Liver (tissue), 7 donors: ENCODE measurements at regions not wholly inside any gene's neighbourhood (a gene's known extent, or its start where the extent isn't known, plus 50 kb on each side); places are given as distances from the start of the nearest gene placed in this dataset.

Experiments used
- DNase-seq: peaks from one replicate; pipeline ENCODE4 v3.0.0-alpha.2; 2017; ENCODE audit warnings: low spot score
- H3K27ac ChIP-seq, 2 donors: one replicate each; pipeline ENCODE4 v1.7.0; 2013; ENCODE audit warnings: inconsistent platforms in 2 of 2, low read length in 2 of 2, control low read depth in 1 of 2, low read depth in 1 of 2, mild to moderate bottlenecking in 1 of 2
- H3K27me3 ChIP-seq, 4 donors: one replicate each; pipeline versions ENCODE4 v1.6.1 to v1.7.0; 2013; ENCODE audit warnings: low read length in 3 of 4, inconsistent platforms in 1 of 4, mild to moderate bottlenecking in 1 of 4, moderate library complexity in 1 of 4; ENCODE audit not compliant: control insufficient read depth in 4 of 4, insufficient read depth in 4 of 4
- H3K36me3 ChIP-seq, 4 donors: one replicate each; pipeline versions ENCODE4 v1.6.1 to v1.7.0; 2013; ENCODE audit warnings: low read length in 3 of 4, mild to moderate bottlenecking in 3 of 4, low read depth in 1 of 4, moderate library complexity in 1 of 4; ENCODE audit not compliant: control insufficient read depth in 4 of 4, insufficient read depth in 3 of 4
- H3K4me1 ChIP-seq, 4 donors: one replicate each; pipeline versions ENCODE4 v1.6.1 to v1.7.0; 2013; ENCODE audit warnings: low read length in 3 of 4, mild to moderate bottlenecking in 3 of 4, moderate library complexity in 1 of 4; ENCODE audit not compliant: control insufficient read depth in 4 of 4, insufficient read depth in 4 of 4
- H3K4me3 ChIP-seq, 3 donors: one replicate each; pipeline versions ENCODE4 v1.6.1 to v1.7.0; 2013; ENCODE audit warnings: low read length in 3 of 3, control low read depth in 1 of 3, low read depth in 1 of 3, mild to moderate bottlenecking in 1 of 3
- H3K9ac ChIP-seq, 2 donors: one replicate each; pipeline ENCODE4 v1.7.0; 2013; ENCODE audit warnings: low read length in 2 of 2, mild to moderate bottlenecking in 2 of 2, moderate library complexity in 2 of 2, control low read depth in 1 of 2, low read depth in 1 of 2
- H3K9me3 ChIP-seq, 4 donors: one replicate each; pipeline versions ENCODE4 v1.6.1 to v1.7.0; 2013; ENCODE audit warnings: low read length in 3 of 4; ENCODE audit not compliant: control insufficient read depth in 4 of 4
- ATF3 ChIP-seq: IDR thresholded peaks from 2 replicates; pipeline ENCODE4 v1.6.1; 2016; ENCODE audit warnings: antibody characterized with exemption
- FOXA1 ChIP-seq: IDR thresholded peaks from 2 replicates; pipeline ENCODE4 v1.6.1; 2016; ENCODE audit warnings: antibody characterized with exemption
- FOXA2 ChIP-seq: IDR thresholded peaks from 2 replicates; pipeline ENCODE4 v1.6.1; 2016; ENCODE audit warnings: antibody characterized with exemption
- GABPA ChIP-seq, 2 donors: IDR thresholded peaks in 1 of 2; conservative IDR thresholded peaks in 1 of 2; 2 replicates each; pipeline ENCODE4 v1.6.1; 2016; ENCODE audit warnings: antibody characterized with exemption in 2 of 2, mild to moderate bottlenecking in 1 of 2, moderate library complexity in 1 of 2
- HNF4A ChIP-seq, 2 donors: conservative IDR thresholded peaks; 2 replicates each; pipeline ENCODE4 v1.6.1; 2016; ENCODE audit warnings: antibody characterized with exemption in 2 of 2, mild to moderate bottlenecking in 2 of 2
- HNF4G ChIP-seq: IDR thresholded peaks from 2 replicates; pipeline ENCODE4 v1.6.1; 2016; ENCODE audit warnings: antibody characterized with exemption
- JUND ChIP-seq, 2 donors: IDR thresholded peaks; 2 replicates each; pipeline ENCODE4 v1.6.1; 2016; ENCODE audit warnings: antibody characterized with exemption in 2 of 2
- MAX ChIP-seq: IDR thresholded peaks from 2 replicates; pipeline ENCODE4 v1.6.1; 2016; ENCODE audit warnings: antibody characterized with exemption
- NR2F2 ChIP-seq: IDR thresholded peaks from 2 replicates; pipeline ENCODE4 v1.6.1; 2016; ENCODE audit warnings: antibody characterized with exemption
- RAD21 ChIP-seq, 2 donors: IDR thresholded peaks; 2 replicates each; pipeline ENCODE4 v1.6.1; 2016; ENCODE audit warnings: antibody characterized with exemption in 2 of 2, mild to moderate bottlenecking in 2 of 2
- REST ChIP-seq: IDR thresholded peaks from 2 replicates; pipeline ENCODE4 v1.6.1; 2016; ENCODE audit warnings: antibody characterized with exemption, mild to moderate bottlenecking
- SP1 ChIP-seq: IDR thresholded peaks from 2 replicates; pipeline ENCODE4 v1.6.1; 2018; ENCODE audit warnings: antibody characterized with exemption, mild to moderate bottlenecking
- TAF1 ChIP-seq: conservative IDR thresholded peaks from 2 replicates; pipeline ENCODE4 v1.6.1; 2016; ENCODE audit warnings: antibody characterized with exemption, mild to moderate bottlenecking
- YY1 ChIP-seq: IDR thresholded peaks from 2 replicates; pipeline ENCODE4 v1.6.1; 2016; ENCODE audit warnings: antibody characterized with exemption, mild to moderate bottlenecking
- ZBTB33 ChIP-seq: IDR thresholded peaks from 2 replicates; pipeline ENCODE4 v1.6.1; 2016; ENCODE audit warnings: antibody characterized with exemption
- WGBS: extraction: QIAGEN DNeasy Blood & Tissue Kit; methylation state at CpG from one replicate; pipeline ENCODE4 v1.1.7; 2013; 5-methylcytosine and 5-hydroxymethylcytosine counted together
- donor health status: healthy.
- donor health status: healthy.
- donor health status: healthy.
- donor health status: healthy.

GRCh38 chr2:136235546-136235945 is 117.6 kb upstream of the CXCR4 start:
- H3K4me3 ChIP-seq, result no peak overlapping the region
- DNase-seq, result no peak
- TF ChIP-seq GABPA (IDR thresholded peaks at IDR 0.05 in 1 of 2, conservative IDR thresholded peaks at IDR 0.05 in 1 of 2) (no peak), ZBTB33 (no peak), HNF4G (no peak), HNF4A (conservative IDR thresholded peaks at IDR 0.05) (no peak), TAF1 (no peak), RAD21 (IDR thresholded peaks at IDR 0.05) (no peak), FOXA2 (no peak), JUND (IDR thresholded peaks at IDR 0.05) (no peak)
- H3K27ac ChIP-seq, result no peak overlapping the region
- no peaks in the 10 kb centered on the region for H3K9me3 ChIP-seq
- no peaks in the 10 kb centered on the region for H3K27me3 ChIP-seq
- WGBS, result 68% methylated on average over 4 of the region's 4 CpGs
- H3K9ac ChIP-seq, result no peak overlapping the region
- no peaks in the 10 kb centered on the region for H3K36me3 ChIP-seq
- H3K4me1 ChIP-seq, result no peaks in the 10 kb centered on the region

GRCh38 chr2:136234261-136234660 is 116.3 kb upstream of the CXCR4 start:
- TF ChIP-seq FOXA1, result no peak
- no peak for TF ChIP-seq JUND (IDR thresholded peaks at IDR 0.05)
- no peak for TF ChIP-seq RAD21 (IDR thresholded peaks at IDR 0.05)
- no peak for TF ChIP-seq ATF3
- TF ChIP-seq HNF4G, result no peak
- no peak for TF ChIP-seq TAF1
- no peak for TF ChIP-seq SP1
- no peak for TF ChIP-seq ZBTB33
- TF ChIP-seq HNF4A (conservative IDR thresholded peaks at IDR 0.05), result no peak
- no peak for TF ChIP-seq MAX
- TF ChIP-seq REST, result no peak
- no peak for TF ChIP-seq NR2F2
- no peak for TF ChIP-seq YY1
- Histone ChIP-seq H3K27ac (no peak overlapping the region), H3K9ac (no peak overlapping the region), H3K27me3 (no peaks in the 10 kb centered on the region), H3K4me3 (no peak overlapping the region), H3K36me3 (no peaks in the 10 kb centered on the region), H3K4me1 (no peaks in the 10 kb centered on the region), H3K9me3 (no peaks in the 10 kb centered on the region)
- WGBS, result 92% methylated on average over 7 of the region's 7 CpGs
- DNase-seq, result no peak
